Karpas-422 (cell line): ENCODE measurements at regions not wholly inside any gene's neighbourhood (a gene's known extent, or its start where the extent isn't known, plus 50 kb on each side); places are given as distances from the start of the nearest gene placed in this dataset.
"Not testable (repeated sequence)": the region's sequence is repeated elsewhere in the genome, so short reads cannot be mapped to it uniquely, and the experiment has no call there.

ENCODE experiments used
- DNase-seq: peaks from one replicate; pipeline ENCODE4 v3.0.0-alpha.2; 2015
- H2AFZ ChIP-seq: fragments of 200-600 bp; sonication (generic); 2 replicates; pipeline ENCODE4 v1.6.1; 2014; ENCODE audit warnings: antibody characterized with exemption, low read length, mixed read lengths
- H3K27ac ChIP-seq: fragments of 200-600 bp; sonication (generic); 2 replicates; pipeline ENCODE4 v1.5.1; 2014; ENCODE audit warnings: mild to moderate bottlenecking, low read length, moderate library complexity
- H3K27me3 ChIP-seq: fragments of 200-600 bp; sonication (generic); 2 replicates; pipeline ENCODE4 v1.6.1; 2014; ENCODE audit warnings: low read length, mixed read lengths
- H3K36me3 ChIP-seq: fragments of 200-600 bp; sonication (generic); 2 replicates; pipeline ENCODE4 v1.6.1; 2014; ENCODE audit warnings: low read length, mixed read lengths; ENCODE audit not compliant: insufficient read depth
- H3K4me1 ChIP-seq: fragments of 200-600 bp; sonication (generic); 2 replicates; pipeline ENCODE4 v1.6.1; 2014; ENCODE audit warnings: mild to moderate bottlenecking, low read length, mixed read lengths
- H3K4me2 ChIP-seq: fragments of 200-600 bp; sonication (generic); 2 replicates; pipeline ENCODE4 v1.6.1; 2014; ENCODE audit warnings: low read length, low read depth, mild to moderate bottlenecking; ENCODE audit not compliant: poor library complexity, severe bottlenecking
- H3K4me3 ChIP-seq: fragments of 200-600 bp; sonication (generic); 2 replicates; pipeline ENCODE4 v1.5.1; 2014; ENCODE audit warnings: mild to moderate bottlenecking, antibody characterized with exemption, low read length, mixed read lengths
- H3K79me2 ChIP-seq: fragments of 200-600 bp; sonication (generic); 2 replicates; pipeline ENCODE4 v1.6.1; 2014; ENCODE audit warnings: mild to moderate bottlenecking, low read length, mixed read lengths
- H3K9ac ChIP-seq: fragments of 200-600 bp; sonication (generic); 2 replicates; pipeline ENCODE4 v1.6.0; 2014; ENCODE audit warnings: low read length
- H3K9me2 ChIP-seq: fragments of 200-600 bp; sonication (generic), shearing (Covaris generic); replicated peaks from 2 replicates; pipeline ENCODE4 v1.6.0; 2014; ENCODE audit warnings: mild to moderate bottlenecking, low read length, moderate library complexity; ENCODE audit not compliant: insufficient read depth
- H3K9me3 ChIP-seq: fragments of 300-700, 200-600 bp; sonication (generic); 2 replicates; pipeline ENCODE4 v1.6.1; 2014; ENCODE audit warnings: low read length, mixed read lengths
- H4K20me1 ChIP-seq: fragments of 200-600 bp; sonication (generic); 2 replicates; pipeline ENCODE4 v1.6.1; 2014; ENCODE audit warnings: mild to moderate bottlenecking, antibody characterized with exemption, low read length, low read depth; ENCODE audit not compliant: insufficient read depth

GRCh38 chr10:62938672-62939071, 122.5 kb upstream of the EGR2 start:
- H3K27ac ChIP-seq, result no peak overlapping the region
- H4K20me1 ChIP-seq, result no peaks in the 10 kb centered on the region
- H3K36me3 ChIP-seq, result no peaks in the 10 kb centered on the region
- no peak overlapping the region for H3K4me2 ChIP-seq
- no peaks in the 10 kb centered on the region for H3K27me3 ChIP-seq
- no peaks in the 10 kb centered on the region for H3K79me2 ChIP-seq
- no peak overlapping the region for H3K4me3 ChIP-seq
- no peaks in the 10 kb centered on the region for H3K9me3 ChIP-seq
- no peak overlapping the region for H3K9ac ChIP-seq
- no peak overlapping the region for H2AFZ ChIP-seq
- no peaks in the 10 kb centered on the region for H3K4me1 ChIP-seq
- no peak for DNase-seq
- no peaks in the 10 kb centered on the region for H3K9me2 ChIP-seq

- no peaks in the 10 kb centered on the region for H3K4me1 ChIP-seq
- H3K79me2 ChIP-seq, result no peaks in the 10 kb centered on the region
- no peaks in the 10 kb centered on the region for H3K9me3 ChIP-seq
- H3K27me3 ChIP-seq, result no peaks in the 10 kb centered on the region
- H2AFZ ChIP-seq, result no peak overlapping the region
- H3K27ac ChIP-seq, result no peak overlapping the region
- DNase-seq, result no peak
- H3K4me3 ChIP-seq, result no peak overlapping the region
- no peaks in the 10 kb centered on the region for H4K20me1 ChIP-seq
- no peaks in the 10 kb centered on the region for H3K9me2 ChIP-seq
- no peaks in the 10 kb centered on the region for H3K36me3 ChIP-seq
- H3K9ac ChIP-seq, result no peak overlapping the region
- no peak overlapping the region for H3K4me2 ChIP-seq
Observed at GRCh38 chr10:62937674-62938073, 121.5 kb upstream of the EGR2 start.

DNA sequence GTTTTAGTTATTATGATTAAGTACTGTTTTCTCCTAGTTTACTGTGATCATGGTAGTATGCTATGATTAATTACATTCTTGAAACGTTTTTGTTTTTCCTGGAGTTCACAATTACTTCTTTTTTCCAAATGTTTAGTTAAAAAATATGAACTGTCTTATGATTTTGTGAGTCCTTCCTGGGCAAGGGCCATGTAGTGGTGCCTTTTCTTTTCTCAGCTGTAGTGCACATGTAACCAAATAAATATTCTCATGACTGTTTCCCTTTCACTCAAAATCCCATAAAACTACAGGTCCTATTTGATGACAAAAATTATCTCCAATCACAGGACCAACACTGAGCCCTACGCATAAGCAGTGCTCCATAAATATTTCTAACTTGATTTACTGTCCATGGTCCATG, 118.9 kb upstream of the EGR2 start:
- no peak overlapping the region for H2AFZ ChIP-seq
- no peak overlapping the region for H3K4me3 ChIP-seq
- H3K4me1 ChIP-seq, result no peaks in the 10 kb centered on the region
- H3K9me3 ChIP-seq, result no peaks in the 10 kb centered on the region
- no peaks in the 10 kb centered on the region for H4K20me1 ChIP-seq
- no peaks in the 10 kb centered on the region for H3K79me2 ChIP-seq
- H3K9me2 ChIP-seq, result no peaks in the 10 kb centered on the region
- H3K27me3 ChIP-seq, result no peaks in the 10 kb centered on the region
- H3K36me3 ChIP-seq, result no peaks in the 10 kb centered on the region
- no peak overlapping the region for H3K4me2 ChIP-seq
- no peak for DNase-seq
- H3K9ac ChIP-seq, result no peak overlapping the region
- no peak overlapping the region for H3K27ac ChIP-seq

DNA sequence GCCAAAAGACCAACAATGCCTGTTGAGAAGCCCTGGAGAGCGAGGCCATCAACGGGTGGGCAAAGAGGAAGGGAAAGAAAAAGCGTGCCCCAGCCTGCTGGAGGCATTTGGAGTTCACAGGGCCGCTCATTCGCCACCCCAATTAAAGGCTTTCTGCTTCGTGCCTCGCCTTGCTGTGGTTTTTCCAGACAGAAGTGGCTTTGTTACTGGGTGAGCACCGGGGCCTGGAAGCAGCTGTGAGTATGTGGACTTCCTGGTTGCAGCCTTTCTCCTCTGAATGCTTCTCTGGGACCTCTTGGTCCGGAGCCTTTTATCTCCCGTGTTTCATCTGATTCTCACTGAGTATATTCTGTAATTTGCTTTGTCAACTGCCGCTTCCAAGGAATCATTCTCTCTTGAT, 118.1 kb upstream of the EGR2 start:
- no peaks in the 10 kb centered on the region for H4K20me1 ChIP-seq
- H3K27ac ChIP-seq, result no peak overlapping the region
- no peaks in the 10 kb centered on the region for H3K27me3 ChIP-seq
- no peak overlapping the region for H3K9ac ChIP-seq
- no peaks in the 10 kb centered on the region for H3K9me2 ChIP-seq
- no peaks in the 10 kb centered on the region for H3K9me3 ChIP-seq
- no peak overlapping the region for H2AFZ ChIP-seq
- no peaks in the 10 kb centered on the region for H3K36me3 ChIP-seq
- DNase-seq, result no peak
- H3K4me3 ChIP-seq, result no peak overlapping the region
- no peaks in the 10 kb centered on the region for H3K4me1 ChIP-seq
- no peaks in the 10 kb centered on the region for H3K79me2 ChIP-seq
- no peak overlapping the region for H3K4me2 ChIP-seq

DNA sequence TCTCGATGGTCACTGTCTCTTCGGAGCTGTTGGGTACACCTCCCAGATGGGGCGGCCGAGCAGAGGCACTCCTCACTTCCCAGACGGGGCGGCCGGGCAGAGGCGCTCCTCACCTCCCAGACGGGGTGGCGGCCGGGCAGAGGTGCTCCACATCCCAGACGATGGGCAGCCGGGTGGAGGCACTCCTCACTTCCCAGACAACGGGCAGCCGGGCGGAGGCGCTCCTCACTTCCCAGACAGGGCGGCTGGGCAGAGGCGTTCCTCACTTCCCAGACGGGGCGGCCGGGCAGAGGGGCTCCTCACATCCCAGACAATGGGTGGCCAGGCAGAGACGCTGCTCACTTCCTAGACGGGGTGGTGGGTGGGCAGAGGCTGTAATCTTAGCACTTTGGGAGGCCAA, 112.6 kb upstream of the EGR2 start:
- H3K4me3 ChIP-seq, H3K9me3 ChIP-seq, H3K4me2 ChIP-seq, H2AFZ ChIP-seq, H3K4me1 ChIP-seq, H4K20me1 ChIP-seq, H3K79me2 ChIP-seq, DNase-seq, H3K36me3 ChIP-seq, H3K27me3 ChIP-seq, H3K27ac ChIP-seq, H3K9ac ChIP-seq, H3K9me2 ChIP-seq: not testable (repeated sequence)

GRCh38 chr10:62926407-62926806, 110.2 kb upstream of the EGR2 start:
- Histone ChIP-seq H4K20me1 (no peaks in the 10 kb centered on the region), H3K79me2 (no peaks in the 10 kb centered on the region), H3K4me1 (peaks cover 4% of the 10 kb centered on the region; the same call in 1 of the 2 replicates), H3K36me3 (no peaks in the 10 kb centered on the region), H3K4me3 (no peak overlapping the region), H3K9me3 (no peaks in the 10 kb centered on the region), H3K9ac (no peak overlapping the region), H3K27me3 (no peaks in the 10 kb centered on the region), H3K4me2 (no peak overlapping the region), H2AFZ (no peak overlapping the region), H3K27ac (no peak overlapping the region), H3K9me2 (no peaks in the 10 kb centered on the region)
- DNase-seq, result no peak

GRCh38 chr10:62924344-62924748, 108.2 kb upstream of the EGR2 start:
- Histone ChIP-seq H3K79me2 (no peaks in the 10 kb centered on the region), H3K9me2 (no peaks in the 10 kb centered on the region), H3K4me3 (peak overlapping the region; percentile 41; the same call in 1 of the 2 replicates), H4K20me1 (no peaks in the 10 kb centered on the region), H3K36me3 (no peaks in the 10 kb centered on the region), H3K4me2 (peak overlapping the region; percentile 54), H3K27me3 (no peaks in the 10 kb centered on the region), H3K4me1 (peaks cover 4% of the 10 kb centered on the region; the same call in 1 of the 2 replicates), H3K9me3 (no peaks in the 10 kb centered on the region), H3K9ac (no peak overlapping the region), H2AFZ (0 out of 2 replicates have a peak overlapping the region, but pooled peaks have one; percentile 28), H3K27ac (no peak overlapping the region)
- DNase-seq, result peak; percentile 54

- peaks cover 4% of the 10 kb centered on the region; the same call in 1 of the 2 replicates for H3K4me1 ChIP-seq
- H3K27ac ChIP-seq, result no peak overlapping the region
- no peaks in the 10 kb centered on the region for H3K9me2 ChIP-seq
- H3K36me3 ChIP-seq, result no peaks in the 10 kb centered on the region
- DNase-seq, result no peak
- no peaks in the 10 kb centered on the region for H4K20me1 ChIP-seq
- H3K9me3 ChIP-seq, result no peaks in the 10 kb centered on the region
- no peak overlapping the region for H3K4me3 ChIP-seq
- no peaks in the 10 kb centered on the region for H3K27me3 ChIP-seq
- no peak overlapping the region for H3K4me2 ChIP-seq
- no peak overlapping the region for H2AFZ ChIP-seq
- H3K79me2 ChIP-seq, result no peaks in the 10 kb centered on the region
- H3K9ac ChIP-seq, result no peak overlapping the region
Observed at GRCh38 chr10:62919776-62920175, 103.6 kb upstream of the EGR2 start.
